MM.1S (cell line): ENCODE measurements at regions not wholly inside any gene's neighbourhood (a gene's known extent, or its start where the extent isn't known, plus 50 kb on each side); places are given as distances from the start of the nearest gene placed in this dataset.

Experiments
- DNase-seq: peaks from one replicate; pipeline ENCODE4 v3.0.0-alpha.2; 2015
- H2AFZ ChIP-seq: fragments of 300-600 bp; sonication (generic); 2 replicates; pipeline ENCODE4 v1.6.0; 2016; ENCODE audit warnings: antibody characterized with exemption, low read length
- H3F3A ChIP-seq: fragments of 300-600 bp; sonication (generic); 2 replicates; pipeline ENCODE4 v1.6.1; 2016; ENCODE audit warnings: mild to moderate bottlenecking, antibody characterized with exemption, low read length, moderate library complexity, mixed read lengths; ENCODE audit not compliant: insufficient read depth
- H3K27ac ChIP-seq: fragments of 300-600 bp; sonication (generic); 2 replicates; pipeline ENCODE4 v1.5.1; 2016; ENCODE audit warnings: mild to moderate bottlenecking, low read length
- H3K27me3 ChIP-seq: fragments of 300-600 bp; sonication (generic); replicated peaks from 2 replicates; pipeline ENCODE4 v1.6.0; 2016; ENCODE audit warnings: low read length; ENCODE audit not compliant: insufficient read depth
- H3K36me3 ChIP-seq: fragments of 300-600 bp; sonication (generic); replicated peaks from 2 replicates; pipeline ENCODE4 v1.6.1; 2016; ENCODE audit warnings: mild to moderate bottlenecking, low read length, mixed read lengths; ENCODE audit not compliant: insufficient read depth
- H3K4me1 ChIP-seq: fragments of 300-600 bp; sonication (generic); 2 replicates; pipeline ENCODE4 v1.6.1; 2016; ENCODE audit warnings: low read length, mixed read lengths
- H3K4me2 ChIP-seq: fragments of 300-600 bp; sonication (generic); 2 replicates; pipeline ENCODE4 v1.6.0; 2016; ENCODE audit warnings: low read depth, low read length
- H3K4me3 ChIP-seq: fragments of 300-600 bp; sonication (generic); 2 replicates; pipeline ENCODE4 v1.5.1; 2016; ENCODE audit warnings: low read length, mixed read lengths
- H3K79me2 ChIP-seq: fragments of 300-600 bp; sonication (generic); 2 replicates; pipeline ENCODE4 v1.6.1; 2016; ENCODE audit warnings: mixed run types, low read length, mixed read lengths
- H3K9ac ChIP-seq: fragments of 300-600 bp; sonication (generic); 2 replicates; pipeline ENCODE4 v1.6.1; 2016; ENCODE audit warnings: low read length, mixed read lengths
- H3K9me2 ChIP-seq: fragments of 300-600 bp; sonication (generic); replicated peaks from 2 replicates; pipeline ENCODE4 v1.6.1; 2016; ENCODE audit warnings: mild to moderate bottlenecking, low read length, mixed read lengths; ENCODE audit not compliant: insufficient read depth
- H3K9me3 ChIP-seq: fragments of 300-600 bp; sonication (generic); replicated peaks from 2 replicates; pipeline ENCODE4 v1.6.1; 2016; ENCODE audit warnings: mild to moderate bottlenecking, low read length, mixed read lengths; ENCODE audit not compliant: insufficient read depth
- H4K20me1 ChIP-seq: fragments of 300-600 bp; sonication (generic); 2 replicates; pipeline ENCODE4 v1.6.1; 2016; ENCODE audit warnings: mild to moderate bottlenecking, low read length, moderate library complexity, mixed read lengths; ENCODE audit not compliant: insufficient read depth
- CTCF ChIP-seq: fragments of 300-600 bp; sonication (generic); IDR thresholded peaks from 2 replicates; pipeline ENCODE4 v1.5.1; 2016; ENCODE audit warnings: antibody characterized with exemption, low read length, mixed read lengths
- EZH2 ChIP-seq: fragments of 300-600 bp; sonication (generic); optimal IDR thresholded peaks from 2 replicates; pipeline ENCODE3; 2017; ENCODE audit warnings: low read depth, mild to moderate bottlenecking, antibody characterized with exemption, low read length, mixed read lengths
- EZH2phosphoT487 ChIP-seq: fragments of 300-600 bp; sonication (generic); IDR thresholded peaks from 2 replicates; pipeline ENCODE4 v1.6.1; 2018; ENCODE audit warnings: antibody characterized with exemption, low read length

DNA sequence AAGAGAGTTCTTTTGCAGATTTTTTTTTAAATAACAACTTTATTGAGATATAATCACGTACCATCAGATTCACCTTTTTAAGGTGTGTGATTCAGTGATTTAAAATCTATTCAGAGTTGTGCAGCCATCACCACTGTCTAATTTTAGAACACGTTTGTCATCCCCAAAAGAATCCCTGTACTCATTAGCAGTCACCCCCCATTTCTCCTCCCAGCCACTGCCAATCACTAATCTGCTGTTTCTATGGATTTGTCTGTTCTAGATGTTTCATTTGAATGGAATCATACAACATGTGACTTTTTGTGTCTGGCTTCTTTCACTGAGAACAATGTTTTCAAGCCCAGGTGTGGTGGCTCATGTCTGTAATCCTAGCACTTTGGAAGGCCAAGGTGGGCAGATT is 55.4 kb upstream of the RAPH1 start:
- Histone ChIP-seq H3K4me2 (no peak overlapping the region), H3K9me3 (no peaks in the 10 kb centered on the region), H4K20me1 (no peaks in the 10 kb centered on the region), H3K4me3 (no peak overlapping the region), H3K9me2 (no peaks in the 10 kb centered on the region), H2AFZ (no peak overlapping the region), H3K9ac (no peak overlapping the region), H3K27ac (no peak overlapping the region), H3K27me3 (no peaks in the 10 kb centered on the region), H3K4me1 (peaks cover 5% of the 10 kb centered on the region), H3K36me3 (no peaks in the 10 kb centered on the region), H3K79me2 (no peaks in the 10 kb centered on the region), H3F3A (no peaks in the 10 kb centered on the region)
- TF ChIP-seq EZH2phosphoT487: no peak
- no peak for TF ChIP-seq EZH2
- TF ChIP-seq CTCF: no peak
- DNase-seq: no peak

DNA sequence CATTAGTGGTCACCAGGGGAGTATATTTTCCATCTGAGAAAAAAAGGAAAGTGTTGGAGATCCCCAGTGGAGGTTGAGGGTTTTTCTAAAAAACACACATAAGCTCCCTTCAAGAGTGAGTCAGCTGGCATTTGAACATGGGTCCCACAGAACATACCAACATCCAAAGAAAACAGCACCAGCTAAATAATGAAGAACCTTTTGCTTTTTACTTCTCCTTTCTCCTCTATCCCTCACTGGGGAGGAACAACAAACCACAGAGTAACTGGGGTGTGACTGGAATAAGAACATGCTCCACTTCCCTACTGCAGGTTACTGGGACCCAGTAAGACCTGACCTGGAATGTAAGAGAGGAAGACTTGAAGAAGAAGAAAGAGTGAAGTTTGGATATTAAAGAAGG is 56.5 kb upstream of the RAPH1 start:
- H3K4me3 ChIP-seq: no peak overlapping the region
- no peaks in the 10 kb centered on the region for H3K79me2 ChIP-seq
- no peaks in the 10 kb centered on the region for H3K9me2 ChIP-seq
- H2AFZ ChIP-seq: no peak overlapping the region
- no peak overlapping the region for H3K4me2 ChIP-seq
- H3K27ac ChIP-seq: no peak overlapping the region
- no peaks in the 10 kb centered on the region for H3K9me3 ChIP-seq
- peaks cover 3% of the 10 kb centered on the region for H3K4me1 ChIP-seq
- no peaks in the 10 kb centered on the region for H3K36me3 ChIP-seq
- H4K20me1 ChIP-seq: no peaks in the 10 kb centered on the region
- TF ChIP-seq EZH2phosphoT487 (no peak), CTCF (no peak), EZH2 (no peak)
- no peaks in the 10 kb centered on the region for H3K27me3 ChIP-seq
- H3K9ac ChIP-seq: no peak overlapping the region
- H3F3A ChIP-seq: no peaks in the 10 kb centered on the region
- DNase-seq: no peak

- no peak overlapping the region for H3K9ac ChIP-seq
- H3K4me1 ChIP-seq: peaks cover 11% of the 10 kb centered on the region
- DNase-seq: no peak
- no peaks in the 10 kb centered on the region for H4K20me1 ChIP-seq
- no peaks in the 10 kb centered on the region for H3K9me3 ChIP-seq
- no peaks in the 10 kb centered on the region for H3K27me3 ChIP-seq
- no peaks in the 10 kb centered on the region for H3F3A ChIP-seq
- TF ChIP-seq EZH2phosphoT487: no peak
- TF ChIP-seq EZH2: no peak
- H3K9me2 ChIP-seq: no peaks in the 10 kb centered on the region
- no peak overlapping the region for H3K27ac ChIP-seq
- no peaks in the 10 kb centered on the region for H3K36me3 ChIP-seq
- no peaks in the 10 kb centered on the region for H3K79me2 ChIP-seq
- H3K4me2 ChIP-seq: no peak overlapping the region
- H3K4me3 ChIP-seq: no peak overlapping the region
- H2AFZ ChIP-seq: no peak overlapping the region
These were observed 57.4 kb upstream of the RAPH1 start for GRCh38 chr2:203592470-203592869.

DNA sequence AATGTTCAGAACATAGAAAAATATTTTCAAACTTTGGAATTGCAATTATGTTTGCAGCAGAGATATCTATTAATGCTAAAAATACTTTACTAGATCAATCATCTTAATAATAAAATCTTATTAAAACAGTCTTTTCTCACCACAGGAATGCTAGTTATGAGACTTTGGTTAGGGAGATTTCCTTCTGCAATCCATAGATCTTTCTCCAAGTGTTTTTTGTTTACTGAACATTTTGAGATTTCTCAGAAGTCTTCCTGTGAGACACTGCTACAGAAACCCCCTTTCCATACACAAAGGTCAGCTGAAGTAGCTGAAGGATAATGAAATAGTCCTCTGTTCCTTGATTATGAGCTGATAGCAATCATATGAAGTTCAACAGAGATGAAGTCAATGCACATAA is 59.4 kb upstream of the RAPH1 start:
- Histone ChIP-seq H3F3A (peaks cover 12% of the 10 kb centered on the region), H4K20me1 (no peaks in the 10 kb centered on the region), H3K9me2 (no peaks in the 10 kb centered on the region), H3K36me3 (no peaks in the 10 kb centered on the region), H3K79me2 (no peaks in the 10 kb centered on the region), H3K4me2 (no peak overlapping the region), H3K4me1 (peaks cover 25% of the 10 kb centered on the region), H3K9ac (no peak overlapping the region), H2AFZ (no peak overlapping the region), H3K9me3 (no peaks in the 10 kb centered on the region), H3K4me3 (no peak overlapping the region), H3K27me3 (no peaks in the 10 kb centered on the region), H3K27ac (no peak overlapping the region)
- DNase-seq: no peak
- TF ChIP-seq EZH2phosphoT487 (no peak), CTCF (no peak), EZH2 (no peak)
